GM12872 (cell line): ENCODE measurements at regions not wholly inside any gene's neighbourhood (a gene's known extent, or its start where the extent isn't known, plus 50 kb on each side); places are given as distances from the start of the nearest gene placed in this dataset.

Experiments
- CTCF ChIP-seq: IDR thresholded peaks from 3 replicates; pipeline ENCODE4 v1.5.1; 2011; ENCODE audit warnings: low read depth, mild to moderate bottlenecking, low read length, moderate library complexity; ENCODE audit not compliant: insufficient read depth

GRCh38 chr6:133184798-133185372, 56.3 kb upstream of the EYA4 start:
- peak; percentile 31; the same call in 1 of the 3 replicates for TF ChIP-seq CTCF

GRCh38 chr6:133185731-133186130, 55.4 kb upstream of the EYA4 start:
- no peak for TF ChIP-seq CTCF

GRCh38 chr6:133187114-133187513, 54.0 kb upstream of the EYA4 start:
- no peak for TF ChIP-seq CTCF

GRCh38 chr6:133187657-133188453, 53.3 kb upstream of the EYA4 start:
- TF ChIP-seq CTCF = no peak

- no peak for TF ChIP-seq CTCF
Observed at GRCh38 chr6:133190912-133191311, 50.2 kb upstream of the EYA4 start.

GRCh38 chr6:133191323-133191722, 49.8 kb upstream of the EYA4 start:
- TF ChIP-seq CTCF = no peak
